Muscle of leg (tissue), 3 donors: ENCODE measurements at regions not wholly inside any gene's neighbourhood (a gene's known extent, or its start where the extent isn't known, plus 50 kb on each side); places are given as distances from the start of the nearest gene placed in this dataset.

Source experiments
- DNase-seq: peaks from one replicate; pipeline ENCODE4 v3.0.0; 2013
- H3K27ac ChIP-seq: one replicate; pipeline ENCODE4 v1.5.1; 2013; ENCODE audit warnings: mild to moderate bottlenecking, low read length, control low read depth
- H3K27me3 ChIP-seq: one replicate; pipeline ENCODE4 v1.6.1; 2013; ENCODE audit warnings: low read length; ENCODE audit not compliant: control insufficient read depth, insufficient read depth
- H3K36me3 ChIP-seq: one replicate; pipeline ENCODE4 v1.6.1; 2013; ENCODE audit warnings: low read length; ENCODE audit not compliant: control insufficient read depth, insufficient read depth
- H3K4me1 ChIP-seq: one replicate; pipeline ENCODE4 v1.6.1; 2013; ENCODE audit warnings: low read length; ENCODE audit not compliant: control insufficient read depth, insufficient read depth
- H3K4me3 ChIP-seq: one replicate; pipeline ENCODE4 v1.5.1; 2013; ENCODE audit warnings: low read length, control low read depth
- H3K9me3 ChIP-seq: replicated peaks from 2 replicates; pipeline ENCODE4 v1.6.1; 2013; ENCODE audit warnings: low read depth, low read length; ENCODE audit not compliant: control insufficient read depth
- WGBS: methylation state at CpG from one replicate; pipeline ENCODE4 v1.1.5; 2013; ENCODE audit warnings: missing lambda C conversion rate; ENCODE audit not compliant: insufficient coverage; 5-methylcytosine and 5-hydroxymethylcytosine counted together

- peak overlapping the region; percentile 11 for H3K27ac ChIP-seq
- no peak overlapping the region for H3K4me3 ChIP-seq
- H3K36me3 ChIP-seq: no peaks in the 10 kb centered on the region
- no peaks in the 10 kb centered on the region for H3K27me3 ChIP-seq
- peaks cover 60% of the 10 kb centered on the region for H3K4me1 ChIP-seq
- H3K9me3 ChIP-seq: no peaks in the 10 kb centered on the region
- no peak for DNase-seq
- WGBS: 57% methylated on average over 1 of the region's 8 CpGs
Measured at GRCh38 chr16:85563034-85563433, 50.1 kb upstream of the GSE1 start.
